Immature natural killer cell (primary cell): ENCODE measurements at regions not wholly inside any gene's neighbourhood (a gene's known extent, or its start where the extent isn't known, plus 50 kb on each side); places are given as distances from the start of the nearest gene placed in this dataset.

ENCODE experiments used
- DNase-seq, 3 donors: peaks; one replicate each; pipeline ENCODE4 v3.0.0; 2022; ENCODE audit warnings: mixed read lengths in 1 of 3
- H3K27ac Mint-ChIP-seq, 6 donors: one replicate each; pipeline ENCODE4 v1.8.0; 2020; ENCODE audit warnings: mixed read lengths in 6 of 6, mild to moderate bottlenecking in 5 of 6, inconsistent platforms in 4 of 6, moderate library complexity in 3 of 6
- H3K27me3 Mint-ChIP-seq, 3 donors: one replicate each; pipeline ENCODE4 v1.8.0; 2020 to 2021; ENCODE audit warnings: low read depth in 3 of 3, mild to moderate bottlenecking in 3 of 3, mixed read lengths in 3 of 3, moderate library complexity in 3 of 3, inconsistent platforms in 1 of 3
- H3K36me3 Mint-ChIP-seq, 3 donors: one replicate each; pipeline ENCODE4 v1.8.0; 2020; ENCODE audit warnings: mixed read lengths in 3 of 3, inconsistent platforms in 2 of 3, mild to moderate bottlenecking in 2 of 3
- H3K4me1 Mint-ChIP-seq, 2 donors: one replicate each; pipeline ENCODE4 v1.8.0; 2020; ENCODE audit warnings: inconsistent platforms in 2 of 2, mild to moderate bottlenecking in 2 of 2, mixed read lengths in 2 of 2, moderate library complexity in 1 of 2
- H3K4me3 Mint-ChIP-seq, 5 donors: one replicate each; pipeline ENCODE4 v1.8.0; 2020; ENCODE audit warnings: mild to moderate bottlenecking in 5 of 5, mixed read lengths in 5 of 5, inconsistent platforms in 3 of 5, moderate library complexity in 3 of 5
- H3K9me3 Mint-ChIP-seq, 6 donors: one replicate each; pipeline ENCODE4 v1.8.0; 2020; ENCODE audit warnings: mild to moderate bottlenecking in 6 of 6, mixed read lengths in 6 of 6, inconsistent platforms in 4 of 6, moderate library complexity in 3 of 6

DNA sequence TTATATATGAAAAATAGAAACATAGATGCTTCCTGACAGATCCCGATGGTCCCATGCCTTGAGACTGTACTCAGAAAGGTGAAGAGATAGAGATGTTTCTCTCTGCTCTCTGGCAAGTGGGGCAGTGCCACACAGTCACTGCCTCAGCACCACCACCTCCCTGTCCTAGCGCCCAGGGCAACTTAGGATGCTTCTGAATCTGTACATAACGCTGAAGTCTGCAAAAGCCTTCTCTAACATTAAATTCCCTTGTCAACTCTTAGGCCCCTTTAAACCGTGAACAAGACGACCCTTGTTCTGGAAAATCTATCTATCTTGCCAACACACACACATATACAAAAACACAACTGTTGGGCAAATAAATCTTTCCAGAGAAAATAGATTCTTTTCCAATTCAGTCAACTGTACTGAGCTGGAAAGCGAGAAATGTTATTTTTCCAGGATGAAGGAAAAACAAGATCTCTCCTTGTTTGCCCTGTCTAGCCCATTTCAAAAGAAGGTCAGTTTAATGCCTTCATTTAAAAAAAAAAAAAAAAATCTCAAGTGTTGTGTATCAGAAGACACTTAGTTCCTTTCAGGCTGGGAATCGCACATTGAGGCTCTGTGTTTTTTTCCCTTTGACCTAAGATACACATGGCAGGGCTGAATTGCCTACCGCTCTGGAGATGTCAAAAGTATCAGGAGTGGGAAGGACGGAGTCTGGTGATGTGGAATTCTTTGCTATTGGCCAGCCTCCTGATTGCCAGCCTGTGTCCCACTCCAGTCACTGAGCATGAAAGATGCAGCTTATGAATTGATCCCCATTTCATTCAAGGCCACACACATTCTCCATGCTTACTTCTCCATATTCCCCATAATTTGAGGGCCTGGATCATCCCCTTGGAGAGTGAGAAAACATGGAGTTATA lies 241.4 kb downstream of the LACC1 start:
- peaks cover 29 to 32% of the 10 kb centered on the region in 2 donors for H3K4me1 Mint-ChIP-seq
- peaks cover 0 to 11% (median 6%) of the 10 kb centered on the region in 3 donors for H3K36me3 Mint-ChIP-seq
- H3K9me3 Mint-ChIP-seq: peaks cover 0 to 15% (median 4%) of the 10 kb centered on the region in 6 donors
- H3K4me3 Mint-ChIP-seq: no peak overlapping the region
- DNase-seq: no peak
- no peak overlapping the region for H3K27ac Mint-ChIP-seq
- H3K27me3 Mint-ChIP-seq: peaks cover 0 to 2% (median 1%) of the 10 kb centered on the region in 3 donors

DNA sequence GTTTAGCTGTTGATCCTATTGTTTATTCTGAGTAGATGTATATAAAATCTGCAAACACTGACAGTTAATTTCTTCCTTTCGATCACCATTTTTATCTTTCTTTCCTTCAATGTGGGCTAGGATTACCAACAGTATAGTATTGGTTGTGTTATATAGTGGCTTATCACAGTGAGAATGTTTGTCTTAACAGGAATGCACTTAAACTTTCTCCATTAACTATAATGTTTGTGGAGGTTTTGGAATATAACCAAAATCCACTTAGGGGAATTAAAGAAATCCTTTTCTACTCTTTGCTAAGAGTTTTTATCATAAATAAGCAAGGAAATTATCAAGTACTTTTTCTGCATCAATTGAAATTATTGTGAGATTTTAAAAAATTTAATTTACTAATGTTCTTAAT lies 244.6 kb downstream of the LACC1 start:
- peaks cover 0 to 15% (median 4%) of the 10 kb centered on the region in 6 donors for H3K9me3 Mint-ChIP-seq
- no peak for DNase-seq
- no peaks in the 10 kb centered on the region for H3K4me1 Mint-ChIP-seq
- peaks cover 0 to 4% (median 0%) of the 10 kb centered on the region in 3 donors for H3K27me3 Mint-ChIP-seq
- H3K27ac Mint-ChIP-seq: no peak overlapping the region
- no peak overlapping the region for H3K4me3 Mint-ChIP-seq
- H3K36me3 Mint-ChIP-seq: peaks cover 0 to 11% (median 6%) of the 10 kb centered on the region in 3 donors

DNA sequence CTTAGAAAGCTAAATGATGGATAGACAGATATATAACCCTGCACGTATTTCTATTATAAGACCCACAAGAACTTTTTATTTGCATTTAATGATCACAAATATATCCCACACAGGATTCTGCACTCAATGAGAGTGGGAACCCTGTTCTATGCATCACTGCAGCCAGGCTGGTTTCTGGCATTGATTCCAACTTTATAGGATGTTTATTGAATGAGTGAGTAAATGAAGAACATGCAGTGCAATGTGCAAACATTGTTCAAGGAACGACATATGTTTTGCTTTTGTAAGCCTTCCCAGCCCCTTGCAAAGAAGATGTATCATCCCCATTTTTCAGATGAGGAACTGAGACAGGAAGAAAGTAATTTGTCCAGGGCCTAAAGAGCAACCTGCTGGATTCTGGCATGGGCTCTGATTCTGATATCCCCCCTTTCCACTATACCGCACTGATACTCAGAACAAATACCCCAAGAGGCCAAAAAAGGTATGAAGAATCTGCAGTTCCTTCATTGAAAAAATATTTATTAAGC lies 246.3 kb downstream of the LACC1 start:
- DNase-seq: no peak
- H3K4me3 Mint-ChIP-seq: no peak overlapping the region
- H3K9me3 Mint-ChIP-seq: peaks cover 0 to 15% (median 4%) of the 10 kb centered on the region in 6 donors
- no peaks in the 10 kb centered on the region for H3K4me1 Mint-ChIP-seq
- H3K27me3 Mint-ChIP-seq: peaks cover 0 to 4% (median 2%) of the 10 kb centered on the region in 3 donors
- no peak overlapping the region for H3K27ac Mint-ChIP-seq
- peaks cover 0 to 11% (median 6%) of the 10 kb centered on the region in 3 donors for H3K36me3 Mint-ChIP-seq

DNA sequence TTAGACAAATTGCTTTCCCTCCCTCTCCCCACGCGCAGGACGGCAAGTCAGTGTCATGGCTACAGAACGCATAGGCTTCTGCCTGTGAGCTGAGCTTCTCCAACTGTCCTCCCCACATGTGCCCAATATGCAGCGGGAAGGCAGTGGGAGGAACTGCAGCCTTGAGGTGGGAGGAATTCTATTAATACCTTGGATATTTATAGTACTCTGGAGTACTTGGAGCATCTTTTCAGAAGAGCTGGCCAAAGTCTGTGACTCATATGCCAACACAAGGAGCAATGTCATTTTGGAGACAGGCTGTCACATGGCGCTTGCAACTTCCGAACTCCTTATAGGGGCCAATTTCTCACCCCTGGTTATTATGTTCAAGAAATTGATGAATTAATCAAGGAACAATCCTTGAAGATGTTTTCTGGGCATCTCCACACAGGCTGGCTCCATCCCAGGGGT lies 245.0 kb upstream of the SERP2 start:
- H3K36me3 Mint-ChIP-seq: peaks cover 0 to 6% (median 1%) of the 10 kb centered on the region in 3 donors
- H3K27ac Mint-ChIP-seq: no peak overlapping the region
- no peaks in the 10 kb centered on the region for H3K4me1 Mint-ChIP-seq
- peaks cover 0 to 9% (median 3%) of the 10 kb centered on the region in 6 donors for H3K9me3 Mint-ChIP-seq
- DNase-seq: no peak
- no peak overlapping the region for H3K4me3 Mint-ChIP-seq
- peaks cover 0 to 6% (median 4%) of the 10 kb centered on the region in 3 donors for H3K27me3 Mint-ChIP-seq

DNA sequence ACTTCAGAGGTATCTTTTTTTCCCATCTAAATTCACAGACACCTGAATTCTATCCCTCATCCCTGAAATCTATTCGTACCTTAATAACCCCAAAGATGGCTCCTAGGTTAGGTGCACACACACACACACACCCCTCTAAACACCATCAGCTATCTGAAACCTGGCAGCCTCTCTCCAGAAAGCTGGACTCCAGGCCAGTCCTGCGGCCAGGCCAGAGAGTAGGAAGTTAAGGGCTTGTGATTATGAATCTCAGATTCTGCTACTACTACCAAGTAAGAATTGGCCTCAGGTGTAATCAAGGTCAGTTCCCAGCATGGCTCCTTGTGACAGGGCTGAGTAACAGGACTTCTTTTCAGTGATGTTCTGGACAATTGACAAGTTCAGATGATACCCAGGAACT lies 244.2 kb upstream of the SERP2 start:
- DNase-seq: no peak
- H3K27me3 Mint-ChIP-seq: peaks cover 0 to 6% (median 4%) of the 10 kb centered on the region in 3 donors
- no peaks in the 10 kb centered on the region for H3K4me1 Mint-ChIP-seq

DNA sequence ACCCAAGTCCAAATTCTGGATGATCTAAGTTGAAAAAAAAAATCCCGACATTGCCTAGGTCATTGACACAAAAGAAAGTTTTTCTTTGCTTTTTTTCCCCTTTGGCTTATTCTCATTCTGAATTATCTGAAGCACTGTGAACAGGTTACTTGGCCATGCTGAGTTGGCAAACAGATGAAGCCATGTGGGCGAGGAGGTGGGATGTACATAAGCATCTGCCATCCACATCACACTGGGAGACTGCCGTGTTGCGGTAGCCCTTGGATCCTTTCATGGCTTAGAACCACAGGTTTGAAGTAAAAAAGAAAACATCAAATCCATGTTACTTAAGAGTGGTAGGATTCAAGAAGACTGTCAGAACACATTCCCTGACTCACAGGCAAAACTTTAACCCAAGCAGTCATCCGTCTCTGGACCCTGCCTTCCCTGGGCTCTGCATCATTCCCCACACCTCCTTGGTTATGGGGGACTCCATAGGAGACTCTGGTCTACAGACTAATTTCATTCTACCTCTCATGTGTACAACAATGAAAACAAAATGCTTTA lies 242.5 kb upstream of the SERP2 start:
- Mint-ChIP-seq H3K36me3 (no peaks in the 10 kb centered on the region), H3K9me3 (peaks cover 0 to 2% (median 0%) of the 10 kb centered on the region in 6 donors), H3K27ac (no peak overlapping the region), H3K27me3 (peaks cover 0 to 4% (median 4%) of the 10 kb centered on the region in 3 donors), H3K4me1 (no peaks in the 10 kb centered on the region), H3K4me3 (no peak overlapping the region)
- DNase-seq: no peak

More for the DNA sequence above, 244.2 kb upstream of the SERP2 start:
- no peaks in the 10 kb centered on the region for H3K36me3 Mint-ChIP-seq
- H3K27ac Mint-ChIP-seq: no peak overlapping the region
- H3K4me3 Mint-ChIP-seq: no peak overlapping the region
- H3K9me3 Mint-ChIP-seq: peaks cover 0 to 2% (median 0%) of the 10 kb centered on the region in 6 donors

DNA sequence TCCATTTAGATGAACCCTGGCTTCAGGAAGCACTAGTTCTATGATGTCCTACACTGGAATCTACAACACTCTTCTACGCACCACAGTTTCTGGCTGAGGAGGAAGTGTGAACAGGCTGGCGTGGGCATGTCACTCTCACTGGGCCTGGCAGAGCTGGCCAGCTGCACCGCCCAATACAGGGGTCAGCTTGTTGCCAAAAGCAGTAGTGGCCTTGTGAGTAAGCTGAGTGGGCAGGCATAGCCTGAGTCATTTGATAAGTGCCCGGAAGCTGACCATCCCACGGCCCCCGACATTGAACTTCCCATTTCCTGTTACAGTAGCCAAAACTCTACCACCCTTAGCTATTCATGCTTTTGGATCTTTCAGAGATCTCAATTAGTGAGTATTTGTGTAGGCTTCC lies 240.9 kb upstream of the SERP2 start:
- Mint-ChIP-seq H3K4me1 (no peaks in the 10 kb centered on the region), H3K9me3 (peaks cover 0 to 2% (median 0%) of the 10 kb centered on the region in 6 donors), H3K36me3 (no peaks in the 10 kb centered on the region), H3K27me3 (peaks cover 1 to 4% (median 4%) of the 10 kb centered on the region in 3 donors), H3K27ac (no peak overlapping the region), H3K4me3 (no peak overlapping the region)
- DNase-seq: no peak

DNA sequence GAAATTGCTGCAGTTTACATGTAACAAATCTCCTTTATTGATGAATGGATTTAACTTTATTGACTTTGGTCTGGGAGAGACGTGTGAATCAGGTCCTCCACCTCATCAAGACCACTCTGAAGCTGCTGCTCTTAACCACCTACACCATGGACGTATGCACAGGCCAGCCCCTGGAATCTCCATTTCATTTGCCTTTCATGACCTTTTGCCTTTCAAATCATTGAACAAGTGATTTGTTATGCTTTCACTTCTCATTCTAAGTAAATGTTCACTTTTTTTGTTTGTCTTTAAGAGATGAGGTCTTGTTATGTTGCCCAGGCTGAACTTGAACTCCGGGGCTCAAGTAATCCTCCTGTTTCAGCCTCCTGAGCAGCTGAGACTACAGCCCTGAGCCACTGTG lies 240.0 kb upstream of the SERP2 start:
- H3K27ac Mint-ChIP-seq: no peak overlapping the region
- no peak overlapping the region for H3K4me3 Mint-ChIP-seq
- H3K4me1 Mint-ChIP-seq: no peaks in the 10 kb centered on the region
- no peaks in the 10 kb centered on the region for H3K36me3 Mint-ChIP-seq
- no peak for DNase-seq
- peaks cover 1 to 4% (median 2%) of the 10 kb centered on the region in 3 donors for H3K27me3 Mint-ChIP-seq
- peaks cover 0 to 2% (median 0%) of the 10 kb centered on the region in 6 donors for H3K9me3 Mint-ChIP-seq

DNA sequence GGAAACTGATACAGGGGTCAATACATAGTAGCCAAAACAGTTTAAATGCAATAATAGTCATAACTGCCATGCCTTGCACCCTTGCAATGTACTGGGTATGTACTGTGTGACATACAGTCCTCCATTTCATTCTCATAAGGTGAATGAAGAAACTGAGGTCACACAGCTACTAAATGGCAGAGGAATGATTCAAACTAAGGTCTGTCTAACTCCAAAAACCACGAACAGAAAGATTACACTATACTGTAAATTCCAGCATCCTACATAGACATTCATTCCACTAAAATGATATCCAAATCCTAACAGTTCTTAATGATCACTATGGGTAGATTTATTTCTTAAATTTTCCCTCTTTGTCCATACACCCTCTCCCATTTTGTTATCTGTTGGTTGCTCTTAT lies 238.1 kb upstream of the SERP2 start:
- Mint-ChIP-seq H3K36me3 (no peaks in the 10 kb centered on the region), H3K4me3 (no peak overlapping the region), H3K4me1 (no peaks in the 10 kb centered on the region), H3K9me3 (no peaks in the 10 kb centered on the region), H3K27ac (no peak overlapping the region), H3K27me3 (peaks cover 1 to 2% (median 2%) of the 10 kb centered on the region in 3 donors)
- DNase-seq: no peak

DNA sequence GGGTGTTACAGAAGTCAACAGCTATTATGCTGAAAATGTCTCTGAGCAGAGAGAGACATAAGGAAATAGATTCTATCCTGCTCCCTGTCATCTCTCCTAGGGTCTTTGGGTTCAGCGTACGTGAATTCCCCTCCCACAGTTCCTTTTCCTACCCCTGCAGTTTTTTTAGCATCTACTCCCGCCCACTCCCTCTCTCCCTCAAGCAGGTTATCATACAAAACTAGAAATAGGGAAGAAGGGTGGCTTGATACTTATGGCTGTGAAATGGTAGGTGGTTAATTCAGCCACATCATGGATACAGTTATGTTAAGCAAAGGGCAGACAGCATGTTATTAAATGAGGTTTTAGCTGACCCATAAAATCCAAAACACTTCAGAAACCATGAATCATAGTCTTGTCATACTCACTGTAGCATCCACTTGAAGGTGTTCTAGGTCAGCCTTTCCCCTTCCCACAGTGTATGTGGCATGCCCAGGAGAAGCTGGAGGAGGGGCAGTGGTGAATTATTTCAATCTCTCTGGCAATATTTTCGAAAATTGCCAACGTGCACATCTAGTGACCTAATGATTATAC lies 236.8 kb upstream of the SERP2 start:
- Mint-ChIP-seq H3K9me3 (no peaks in the 10 kb centered on the region), H3K4me1 (peaks cover 10 to 11% of the 10 kb centered on the region in 2 donors), H3K36me3 (no peaks in the 10 kb centered on the region), H3K27me3 (peaks cover 0 to 5% (median 1%) of the 10 kb centered on the region in 3 donors), H3K27ac (no peak overlapping the region), H3K4me3 (no peak overlapping the region)
- no peak for DNase-seq

DNA sequence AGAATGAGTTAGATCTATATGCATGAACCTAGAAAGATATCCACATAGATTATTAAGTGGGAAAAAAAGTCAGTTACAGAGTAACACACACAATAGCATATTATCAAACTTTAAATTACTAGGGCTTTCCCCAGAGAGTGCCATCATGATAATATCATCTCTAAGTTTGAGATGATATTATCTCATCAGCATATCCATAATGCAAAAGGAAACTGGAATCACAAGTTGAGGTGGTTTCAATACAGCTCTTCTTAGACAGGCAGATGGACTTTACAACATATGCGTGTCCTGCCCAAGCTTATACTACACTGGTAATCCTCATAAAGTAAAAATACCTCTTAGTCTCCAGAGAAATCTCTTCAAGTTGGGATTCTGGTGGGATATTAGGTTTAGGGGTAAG lies 236.2 kb upstream of the SERP2 start:
- no peaks in the 10 kb centered on the region for H3K36me3 Mint-ChIP-seq
- no peak overlapping the region for H3K27ac Mint-ChIP-seq
- no peaks in the 10 kb centered on the region for H3K9me3 Mint-ChIP-seq
- H3K4me1 Mint-ChIP-seq: peaks cover 13 to 16% of the 10 kb centered on the region in 2 donors
- DNase-seq: no peak
- peaks cover 0 to 3% (median 2%) of the 10 kb centered on the region in 3 donors for H3K27me3 Mint-ChIP-seq
- no peak overlapping the region for H3K4me3 Mint-ChIP-seq

DNA sequence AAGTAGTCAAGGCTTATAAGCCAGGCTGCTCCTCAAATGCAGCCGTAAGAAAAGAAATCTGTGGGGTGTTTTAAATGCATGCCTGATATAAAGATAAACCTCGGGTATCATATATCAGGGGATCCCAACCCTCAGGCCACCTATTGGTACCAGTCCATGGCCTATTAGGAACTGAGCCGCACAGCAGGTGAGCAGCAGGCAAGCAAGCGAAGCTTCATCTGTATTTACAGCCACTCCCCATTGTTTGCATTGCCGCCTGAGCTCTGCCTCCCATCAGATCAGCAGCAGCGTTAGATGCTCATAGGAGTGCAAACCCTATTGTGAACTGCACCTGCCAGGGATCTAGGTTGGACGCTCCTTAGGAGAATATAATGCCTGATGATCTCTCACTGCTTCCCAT lies 233.5 kb upstream of the SERP2 start:
- no peaks in the 10 kb centered on the region for H3K9me3 Mint-ChIP-seq
- no peak for DNase-seq
- no peak overlapping the region for H3K27ac Mint-ChIP-seq
- no peak overlapping the region for H3K4me3 Mint-ChIP-seq
- H3K27me3 Mint-ChIP-seq: peaks cover 4 to 5% (median 4%) of the 10 kb centered on the region in 3 donors
- peaks cover 16 to 22% of the 10 kb centered on the region in 2 donors for H3K4me1 Mint-ChIP-seq
- H3K36me3 Mint-ChIP-seq: no peaks in the 10 kb centered on the region

DNA sequence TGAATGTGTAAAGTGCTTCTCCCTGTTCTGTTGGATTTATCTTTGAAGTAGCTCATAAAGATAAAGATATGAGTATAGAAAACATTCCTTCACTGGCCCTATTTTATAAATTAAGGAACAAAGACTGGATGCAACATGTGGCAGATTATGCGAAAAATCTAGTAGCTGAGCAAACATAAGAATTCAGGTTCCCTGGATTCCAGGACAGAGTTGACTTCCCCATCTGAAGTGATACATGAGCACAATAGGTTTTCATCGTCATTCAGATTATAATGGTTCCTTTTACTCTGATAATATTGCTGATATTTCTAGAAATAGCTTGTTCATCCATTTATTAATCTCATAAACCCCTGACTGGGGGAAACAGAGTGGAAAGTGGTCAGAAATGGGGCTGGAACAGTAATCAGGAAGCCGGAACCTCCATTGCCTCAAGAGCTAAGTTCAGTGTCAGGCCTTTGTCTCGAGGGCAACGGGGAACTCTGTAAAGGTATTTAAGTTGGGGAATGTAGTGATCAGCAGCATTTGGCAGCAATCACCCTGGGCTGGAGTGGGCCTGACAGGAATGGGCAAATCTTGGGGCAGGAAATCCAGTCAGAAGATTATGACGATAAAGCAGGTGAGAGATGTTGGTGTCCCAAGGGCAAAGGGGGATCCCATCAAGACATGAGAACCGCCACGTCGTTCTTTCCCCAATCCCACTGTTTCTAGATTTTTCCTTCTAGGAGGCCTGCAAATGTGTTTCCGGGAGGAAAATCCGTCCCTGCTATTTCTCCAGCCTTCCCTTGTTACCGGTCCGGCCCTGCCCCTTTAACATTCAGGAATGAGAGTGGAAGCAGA lies 232.5 kb upstream of the SERP2 start:
- Mint-ChIP-seq H3K4me3 (peak overlapping the region; percentile 76 to 90 (median 86)), H3K4me1 (peaks cover 16 to 22% of the 10 kb centered on the region in 2 donors), H3K36me3 (no peaks in the 10 kb centered on the region), H3K27me3 (peaks cover 4 to 5% (median 4%) of the 10 kb centered on the region in 3 donors), H3K27ac (peak overlapping the region; percentile 77 to 93 (median 86)), H3K9me3 (no peaks in the 10 kb centered on the region)
- no peak for DNase-seq
